Mesothelial cell of epicardium (in vitro differentiated cells): ENCODE measurements at regions not wholly inside any gene's neighbourhood (a gene's known extent, or its start where the extent isn't known, plus 50 kb on each side); places are given as distances from the start of the nearest gene placed in this dataset.

Source experiments
- DNase-seq, 2 experiments: peaks; one replicate each; pipeline ENCODE4 v3.0.0; 2021; ENCODE audit warnings: low spot score in 2 of 2; ENCODE audit not compliant: unreplicated experiment in 2 of 2
- H3K27ac Mint-ChIP-seq: 2 replicates; pipeline ENCODE4 v1.8.0; 2021; ENCODE audit warnings: mixed read lengths
- H3K27me3 Mint-ChIP-seq: 2 replicates; pipeline ENCODE4 v1.8.0; 2021; ENCODE audit warnings: low read depth, mixed read lengths
- H3K36me3 Mint-ChIP-seq: 2 replicates; pipeline ENCODE4 v1.8.0; 2021; ENCODE audit warnings: mixed read lengths
- H3K4me1 Mint-ChIP-seq: 2 replicates; pipeline ENCODE4 v1.8.0; 2021; ENCODE audit warnings: mixed read lengths
- H3K4me3 Mint-ChIP-seq: 2 replicates; pipeline ENCODE4 v1.8.0; 2021; ENCODE audit warnings: mild to moderate bottlenecking, moderate library complexity, mixed read lengths
- H3K9me3 Mint-ChIP-seq: 2 replicates; pipeline ENCODE4 v1.8.0; 2021; ENCODE audit warnings: mixed read lengths
- CTCF ChIP-seq: fragments of 200-600 bp; sonication (generic); IDR thresholded peaks from one replicate; pipeline ENCODE4 v1.5.0; 2021; ENCODE audit warnings: antibody characterized with exemption; ENCODE audit not compliant: unreplicated experiment

DNA sequence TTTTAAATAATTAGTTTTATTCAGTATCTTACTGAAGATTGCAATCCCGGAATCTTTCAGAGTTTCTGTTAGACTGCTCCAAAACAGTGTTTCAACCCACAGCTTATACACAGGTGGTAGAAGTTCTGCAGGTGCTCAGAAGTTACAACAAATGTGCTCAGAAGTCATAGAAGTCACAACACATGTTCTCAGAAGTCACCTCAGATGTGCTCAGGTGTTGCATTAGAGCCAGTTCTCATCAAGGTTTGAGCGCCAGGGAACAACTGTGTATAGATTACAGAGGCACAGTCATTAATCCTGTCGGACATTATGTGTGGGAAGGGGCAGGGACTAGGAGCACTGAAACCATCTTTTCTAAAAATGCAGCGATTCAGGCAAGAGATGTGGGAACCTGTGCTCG lies 124.5 kb downstream of the ARSF start:
- peaks cover 19% of the 10 kb centered on the region for H3K4me1 Mint-ChIP-seq
- peaks cover 8% of the 10 kb centered on the region for H3K9me3 Mint-ChIP-seq
- peaks cover 2% of the 10 kb centered on the region for H3K36me3 Mint-ChIP-seq
- no peak overlapping the region for H3K27ac Mint-ChIP-seq
- TF ChIP-seq CTCF = no peak
- H3K4me3 Mint-ChIP-seq = no peak overlapping the region
- DNase-seq = no peak
- no peaks in the 10 kb centered on the region for H3K27me3 Mint-ChIP-seq
